T-helper 1 cell treated with Interleukin-12 subunit alpha and Interleukin-12 subunit beta and Interleukin-4 antibody, amounts not matched to agents 30 μg/mL and 1 μg/mL, for 36 hours (primary cell): ENCODE measurements at regions not wholly inside any gene's neighbourhood (a gene's known extent, or its start where the extent isn't known, plus 50 kb on each side); places are given as distances from the start of the nearest gene placed in this dataset.
"Not testable (repeated sequence)": the region's sequence is repeated elsewhere in the genome, so short reads cannot be mapped to it uniquely, and the experiment has no call there.

Experiments used
- H3K27ac Mint-ChIP-seq: one replicate; pipeline ENCODE4 v1.8.0; 2021; ENCODE audit warnings: mild to moderate bottlenecking, mixed read lengths
- H3K27me3 Mint-ChIP-seq: one replicate; pipeline ENCODE4 v1.8.0; 2021; ENCODE audit warnings: low read depth, mixed read lengths
- H3K36me3 Mint-ChIP-seq: one replicate; pipeline ENCODE4 v1.8.0; 2021; ENCODE audit warnings: low read depth, mixed read lengths
- H3K4me1 Mint-ChIP-seq: one replicate; pipeline ENCODE4 v1.8.0; 2021; ENCODE audit warnings: low read depth, mixed read lengths
- H3K4me3 Mint-ChIP-seq: one replicate; pipeline ENCODE4 v1.8.0; 2021; ENCODE audit warnings: mild to moderate bottlenecking, moderate library complexity, mixed read lengths
- H3K9me3 Mint-ChIP-seq: one replicate; pipeline ENCODE4 v1.8.0; 2021; ENCODE audit warnings: mixed read lengths

DNA sequence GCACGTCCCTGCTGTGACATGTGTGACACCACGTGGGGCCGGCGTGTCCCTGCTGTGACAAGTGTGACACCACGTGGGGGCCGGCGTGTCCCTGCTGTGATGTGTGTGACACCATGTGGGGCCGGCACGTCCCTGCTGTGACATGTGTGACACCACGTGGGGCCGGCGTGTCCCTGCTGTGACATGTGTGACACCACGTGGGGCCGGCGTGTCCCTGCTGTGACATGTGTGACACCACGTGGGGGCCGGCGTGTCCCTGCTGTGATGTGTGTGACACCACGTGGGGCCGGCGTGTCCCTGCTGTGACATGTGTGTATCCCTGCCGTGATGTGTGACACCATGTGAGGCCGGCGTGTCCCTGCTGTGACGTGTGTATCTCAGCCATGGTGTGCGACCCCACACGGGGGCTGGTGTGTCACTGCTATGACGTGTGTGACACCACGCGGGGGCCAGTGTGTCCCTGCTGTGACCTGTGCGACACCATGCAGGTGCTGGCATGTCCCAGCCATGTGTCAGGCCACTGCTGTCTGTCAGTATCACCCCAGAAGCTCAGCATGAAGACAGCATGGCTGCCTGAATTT is 401.7 kb downstream of the SMOC2 start:
- not testable (repeated sequence) for H3K36me3 Mint-ChIP-seq, H3K27me3 Mint-ChIP-seq, H3K4me3 Mint-ChIP-seq, H3K27ac Mint-ChIP-seq, H3K4me1 Mint-ChIP-seq
- H3K9me3 Mint-ChIP-seq = peaks cover 24% of the 10 kb centered on the region

GRCh38 chr6:168841609-168842278 is 400.8 kb downstream of the SMOC2 start:
- no peaks in the 10 kb centered on the region for H3K27me3 Mint-ChIP-seq
- peaks cover 6% of the 10 kb centered on the region for H3K36me3 Mint-ChIP-seq
- H3K4me1 Mint-ChIP-seq = no peaks in the 10 kb centered on the region
- H3K4me3 Mint-ChIP-seq = no peak overlapping the region
- peaks cover 24% of the 10 kb centered on the region for H3K9me3 Mint-ChIP-seq
- H3K27ac Mint-ChIP-seq = no peak overlapping the region

DNA sequence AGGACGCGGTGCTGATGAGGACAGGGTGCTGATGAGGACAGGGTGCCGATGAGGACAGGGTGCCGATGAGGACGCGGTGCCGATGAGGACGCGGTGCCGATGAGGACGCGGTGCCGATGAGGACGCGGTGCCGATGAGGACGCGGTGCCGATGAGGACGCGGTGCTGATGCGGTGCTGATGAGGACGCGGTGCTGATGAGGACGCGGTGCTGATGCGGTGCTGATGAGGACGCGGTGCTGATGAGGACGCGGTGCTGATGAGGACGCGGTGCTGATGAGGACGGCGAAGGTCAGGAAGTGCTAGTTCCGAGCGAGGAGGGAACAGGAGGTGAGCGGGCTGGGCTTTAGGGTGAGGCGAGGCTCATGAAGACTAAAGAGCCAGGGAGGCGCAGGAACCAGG is 399.9 kb downstream of the SMOC2 start:
- peaks cover 18% of the 10 kb centered on the region for H3K9me3 Mint-ChIP-seq
- not testable (repeated sequence) for H3K4me3 Mint-ChIP-seq

GRCh38 chr6:168840299-168840698 is 399.3 kb downstream of the SMOC2 start:
- H3K4me3 Mint-ChIP-seq, H3K27ac Mint-ChIP-seq, H3K36me3 Mint-ChIP-seq, H3K27me3 Mint-ChIP-seq, H3K4me1 Mint-ChIP-seq: not testable (repeated sequence)
- peaks cover 17% of the 10 kb centered on the region for H3K9me3 Mint-ChIP-seq

More for the DNA sequence above, 399.9 kb downstream of the SMOC2 start:
- not testable (repeated sequence) for H3K36me3 Mint-ChIP-seq, H3K27ac Mint-ChIP-seq, H3K27me3 Mint-ChIP-seq, H3K4me1 Mint-ChIP-seq

DNA sequence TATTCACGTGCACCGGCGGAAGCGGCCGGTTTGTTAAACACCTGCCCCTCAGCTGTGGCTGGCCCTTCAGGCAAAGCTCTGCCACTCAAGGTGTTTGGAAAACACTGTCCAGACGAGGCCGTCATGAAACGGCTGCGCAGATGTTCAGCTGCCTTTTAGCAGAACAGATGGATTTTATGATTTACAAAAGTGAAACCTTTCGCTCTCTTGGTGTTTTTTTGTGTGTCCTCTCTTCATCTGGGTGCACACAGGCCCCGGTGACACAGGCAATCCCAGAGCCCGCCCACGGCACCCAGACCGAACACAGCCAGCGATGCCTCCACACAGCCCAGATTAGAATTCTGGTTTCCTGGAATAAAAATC is 397.0 kb downstream of the SMOC2 start:
- H3K27me3 Mint-ChIP-seq = no peaks in the 10 kb centered on the region
- H3K4me3 Mint-ChIP-seq = no peak overlapping the region
- H3K4me1 Mint-ChIP-seq = no peaks in the 10 kb centered on the region
- peaks cover 17% of the 10 kb centered on the region for H3K9me3 Mint-ChIP-seq
- H3K27ac Mint-ChIP-seq = no peak overlapping the region
- peaks cover 6% of the 10 kb centered on the region for H3K36me3 Mint-ChIP-seq

- Mint-ChIP-seq H3K36me3 (peaks cover 6% of the 10 kb centered on the region), H3K27ac (no peak overlapping the region), H3K9me3 (peaks cover 17% of the 10 kb centered on the region), H3K4me3 (no peak overlapping the region), H3K4me1 (no peaks in the 10 kb centered on the region), H3K27me3 (no peaks in the 10 kb centered on the region)
These were observed 396.5 kb downstream of the SMOC2 start for GRCh38 chr6:168837254-168838036.

DNA sequence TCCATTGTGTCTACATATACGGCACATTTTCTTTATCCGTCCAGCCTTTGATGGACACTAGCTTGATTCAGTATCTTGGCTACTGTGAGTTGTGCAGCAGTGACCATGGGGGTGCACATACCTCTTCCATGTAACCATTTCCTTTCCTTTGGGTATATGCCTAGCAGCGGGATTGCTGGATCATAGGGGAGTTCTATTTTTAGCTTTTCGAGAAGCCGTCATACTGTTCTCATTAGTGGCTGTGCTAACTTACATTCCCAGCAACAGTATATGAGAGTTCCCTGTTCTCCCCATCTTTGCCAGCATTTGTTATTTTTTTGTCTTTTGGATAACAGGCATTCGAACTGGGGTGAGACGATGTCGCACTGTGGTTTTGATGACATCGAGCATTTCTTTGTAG is 395.0 kb downstream of the SMOC2 start:
- H3K4me1 Mint-ChIP-seq = no peaks in the 10 kb centered on the region
- peaks cover 16% of the 10 kb centered on the region for H3K9me3 Mint-ChIP-seq
- H3K27ac Mint-ChIP-seq = no peak overlapping the region
- peaks cover 5% of the 10 kb centered on the region for H3K36me3 Mint-ChIP-seq
- H3K27me3 Mint-ChIP-seq = no peaks in the 10 kb centered on the region
- H3K4me3 Mint-ChIP-seq = no peak overlapping the region

GRCh38 chr6:168834801-168835200 is 393.8 kb downstream of the SMOC2 start:
- H3K36me3 Mint-ChIP-seq = peaks cover 3% of the 10 kb centered on the region
- H3K27ac Mint-ChIP-seq = no peak overlapping the region
- H3K4me3 Mint-ChIP-seq = no peak overlapping the region
- H3K4me1 Mint-ChIP-seq = no peaks in the 10 kb centered on the region
- peaks cover 13% of the 10 kb centered on the region for H3K9me3 Mint-ChIP-seq
- H3K27me3 Mint-ChIP-seq = no peaks in the 10 kb centered on the region

DNA sequence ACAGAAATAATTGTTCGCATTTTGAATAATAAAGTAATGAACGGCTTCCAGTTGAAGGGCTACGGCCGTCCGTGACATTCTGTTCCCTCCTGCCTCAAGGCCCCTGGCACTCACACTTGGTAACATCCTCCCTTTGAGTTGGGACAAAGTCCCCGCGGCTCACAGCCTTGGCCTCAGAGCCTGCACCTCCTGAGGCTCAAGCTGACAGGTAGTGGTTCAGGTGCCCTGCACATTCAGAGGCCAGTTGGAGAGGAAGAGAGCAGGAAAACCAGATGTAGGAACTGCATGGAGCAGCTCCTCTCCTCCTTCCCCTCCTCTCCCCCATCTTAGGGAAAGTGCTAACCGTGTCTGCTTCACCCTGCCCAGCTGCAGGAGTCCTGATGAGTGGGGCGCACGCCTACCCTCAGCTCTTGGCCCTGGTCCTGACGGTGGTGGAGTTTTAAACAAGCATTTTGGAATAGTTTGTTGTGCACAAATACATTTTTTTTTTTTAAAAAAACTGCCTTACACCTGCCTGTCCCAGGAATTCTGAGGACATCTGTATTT is 393.1 kb downstream of the SMOC2 start:
- no peak overlapping the region for H3K27ac Mint-ChIP-seq
- H3K4me3 Mint-ChIP-seq = no peak overlapping the region
- H3K27me3 Mint-ChIP-seq = no peaks in the 10 kb centered on the region
- H3K4me1 Mint-ChIP-seq = no peaks in the 10 kb centered on the region
- no peaks in the 10 kb centered on the region for H3K36me3 Mint-ChIP-seq
- peaks cover 8% of the 10 kb centered on the region for H3K9me3 Mint-ChIP-seq

- no peaks in the 10 kb centered on the region for H3K4me1 Mint-ChIP-seq
- no peaks in the 10 kb centered on the region for H3K36me3 Mint-ChIP-seq
- no peak overlapping the region for H3K27ac Mint-ChIP-seq
- no peak overlapping the region for H3K4me3 Mint-ChIP-seq
- H3K9me3 Mint-ChIP-seq = no peaks in the 10 kb centered on the region
- H3K27me3 Mint-ChIP-seq = no peaks in the 10 kb centered on the region
These were observed 387.8 kb downstream of the SMOC2 start for GRCh38 chr6:168828800-168829199.

DNA sequence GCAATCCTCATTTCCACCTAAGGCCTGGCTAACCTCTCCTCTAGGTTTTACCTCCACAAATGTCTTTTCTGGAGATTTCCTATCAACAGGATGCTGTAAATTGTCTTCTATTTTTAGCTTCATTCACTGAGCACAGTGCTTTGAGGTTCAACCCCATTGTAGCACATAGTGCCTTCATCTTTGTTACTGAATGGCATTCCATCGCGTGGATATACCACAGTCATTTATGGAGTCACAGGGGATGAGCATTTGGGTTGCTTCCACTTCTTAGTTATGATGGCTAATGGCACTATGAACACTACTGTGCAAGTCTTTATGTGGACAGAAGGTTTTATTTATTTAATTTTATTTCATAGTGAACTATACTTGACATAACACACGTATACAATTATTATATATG is 387.1 kb downstream of the SMOC2 start:
- H3K36me3 Mint-ChIP-seq = no peaks in the 10 kb centered on the region
- H3K27ac Mint-ChIP-seq = no peak overlapping the region
- H3K9me3 Mint-ChIP-seq = no peaks in the 10 kb centered on the region
- no peaks in the 10 kb centered on the region for H3K27me3 Mint-ChIP-seq
- H3K4me1 Mint-ChIP-seq = no peaks in the 10 kb centered on the region
- no peak overlapping the region for H3K4me3 Mint-ChIP-seq

GRCh38 chr6:168827586-168827871 is 386.5 kb downstream of the SMOC2 start:
- H3K9me3 Mint-ChIP-seq = no peaks in the 10 kb centered on the region
- H3K4me1 Mint-ChIP-seq = no peaks in the 10 kb centered on the region
- H3K27me3 Mint-ChIP-seq = no peaks in the 10 kb centered on the region
- H3K27ac Mint-ChIP-seq = no peak overlapping the region
- H3K4me3 Mint-ChIP-seq = no peak overlapping the region
- H3K36me3 Mint-ChIP-seq = no peaks in the 10 kb centered on the region

DNA sequence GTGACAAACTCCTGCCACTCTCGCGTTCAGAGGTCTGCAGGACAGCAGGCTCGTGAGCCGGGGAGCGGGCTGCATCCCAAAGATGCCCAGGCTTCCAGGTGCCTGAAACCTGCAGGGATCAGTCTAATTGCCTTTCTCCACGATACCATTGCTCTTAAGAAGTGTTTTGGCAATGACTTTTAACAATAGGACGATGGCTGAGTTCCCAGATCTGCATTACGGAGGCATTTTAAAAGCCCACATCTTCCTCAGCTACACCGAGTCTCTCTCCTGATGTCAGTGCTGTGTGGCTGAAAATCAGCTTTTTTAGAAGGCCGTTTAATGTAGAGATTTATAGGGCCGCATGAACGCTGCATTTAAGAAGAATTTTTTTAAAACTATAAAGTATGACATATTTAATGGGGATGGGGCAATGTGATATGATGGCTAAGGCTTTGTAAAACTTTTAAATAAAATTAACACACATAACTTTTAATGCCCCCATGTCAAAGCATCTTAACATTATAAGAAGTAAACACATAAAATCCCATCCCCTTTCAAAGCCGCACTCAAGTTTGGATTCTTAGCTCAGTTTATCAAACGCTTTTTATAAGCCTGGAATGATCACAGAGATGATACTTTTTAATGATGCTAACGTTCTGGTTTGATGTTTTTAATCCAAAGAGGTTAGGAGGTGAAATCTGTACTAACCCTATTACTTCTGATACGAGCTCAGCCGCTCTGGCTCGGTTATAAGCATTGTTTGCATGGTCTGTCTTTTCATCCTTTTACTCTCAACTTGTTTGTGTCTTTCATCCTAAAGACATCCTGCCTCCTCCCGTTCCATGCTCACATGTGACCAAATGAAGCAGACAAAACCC is 386.0 kb downstream of the SMOC2 start:
- no peak overlapping the region for H3K27ac Mint-ChIP-seq
- H3K9me3 Mint-ChIP-seq = no peaks in the 10 kb centered on the region
- H3K27me3 Mint-ChIP-seq = no peaks in the 10 kb centered on the region
- no peak overlapping the region for H3K4me3 Mint-ChIP-seq
- H3K36me3 Mint-ChIP-seq = no peaks in the 10 kb centered on the region
- H3K4me1 Mint-ChIP-seq = no peaks in the 10 kb centered on the region

GRCh38 chr6:168826078-168826390 is 385.1 kb downstream of the SMOC2 start:
- Mint-ChIP-seq H3K4me3 (no peak overlapping the region), H3K27ac (no peak overlapping the region), H3K9me3 (no peaks in the 10 kb centered on the region), H3K27me3 (no peaks in the 10 kb centered on the region), H3K4me1 (no peaks in the 10 kb centered on the region), H3K36me3 (no peaks in the 10 kb centered on the region)
